IPS-15b (cell line): ENCODE measurements at regions not wholly inside any gene's neighbourhood (a gene's known extent, or its start where the extent isn't known, plus 50 kb on each side); places are given as distances from the start of the nearest gene placed in this dataset.

Experiments used
- H3K27me3 ChIP-seq: one replicate; pipeline ENCODE4 v1.6.1; 2013; ENCODE audit warnings: low read length; ENCODE audit not compliant: control insufficient read depth, insufficient read depth
- H3K36me3 ChIP-seq: one replicate; pipeline ENCODE4 v1.6.1; 2013; ENCODE audit warnings: low read length; ENCODE audit not compliant: control insufficient read depth, insufficient read depth
- H3K4me1 ChIP-seq: one replicate; pipeline ENCODE4 v1.6.1; 2013; ENCODE audit warnings: mild to moderate bottlenecking, low read length; ENCODE audit not compliant: control insufficient read depth, insufficient read depth
- H3K4me3 ChIP-seq: one replicate; pipeline ENCODE4 v1.5.1; 2013; ENCODE audit warnings: low read depth, low read length
- H3K9ac ChIP-seq: one replicate; pipeline ENCODE4 v1.6.1; 2013; ENCODE audit warnings: low read depth, mild to moderate bottlenecking, low read length
- H3K9me3 ChIP-seq: one replicate; pipeline ENCODE4 v1.6.1; 2013; ENCODE audit warnings: mild to moderate bottlenecking, low read length; ENCODE audit not compliant: control insufficient read depth, insufficient read depth

DNA sequence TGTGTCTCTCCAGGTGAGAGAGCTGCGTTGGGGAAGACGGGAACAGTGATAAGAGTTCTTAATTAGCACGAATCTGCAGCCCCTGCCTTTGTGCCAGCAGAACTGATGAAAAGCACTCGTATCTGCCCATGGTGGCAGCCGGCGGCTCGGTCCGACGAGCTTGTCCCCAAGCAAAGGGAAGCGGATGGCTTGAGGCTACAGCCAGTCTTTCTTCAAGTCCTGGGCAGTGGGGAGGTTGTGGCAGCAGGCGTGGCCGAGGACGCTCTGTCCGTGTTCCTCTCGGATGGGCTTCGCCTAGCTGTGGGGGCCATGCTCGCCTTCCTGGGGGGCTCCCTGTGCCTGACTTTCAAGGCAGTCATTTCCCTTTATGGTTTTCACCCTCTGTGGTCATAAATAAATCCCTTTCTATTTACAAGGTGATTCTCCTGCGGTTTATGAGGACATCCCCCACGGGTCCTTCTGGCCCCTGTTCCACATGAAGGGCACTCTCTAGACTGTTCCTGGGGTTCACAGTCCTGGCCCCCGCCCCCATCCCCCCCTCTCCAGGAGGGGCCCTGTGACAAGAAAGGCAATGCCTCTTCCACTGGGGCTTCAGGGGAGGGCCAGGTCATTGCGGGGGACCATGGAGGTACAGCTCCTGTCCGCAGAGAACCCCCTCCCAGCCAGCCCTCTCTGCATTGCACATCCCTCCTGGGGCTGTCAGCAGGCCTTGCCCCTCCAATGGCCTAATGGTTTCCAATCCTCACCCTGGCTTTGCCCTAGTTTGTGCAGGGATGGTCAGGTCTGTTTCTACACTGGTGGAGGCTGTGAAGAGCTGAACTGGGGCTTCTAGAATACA, 1212.3 kb downstream of the BRD1 start:
- H3K27me3 ChIP-seq: no peaks in the 10 kb centered on the region
- H3K9me3 ChIP-seq: no peaks in the 10 kb centered on the region
- H3K9ac ChIP-seq: no peak overlapping the region
- no peaks in the 10 kb centered on the region for H3K36me3 ChIP-seq
- no peak overlapping the region for H3K4me3 ChIP-seq
- no peaks in the 10 kb centered on the region for H3K4me1 ChIP-seq

DNA sequence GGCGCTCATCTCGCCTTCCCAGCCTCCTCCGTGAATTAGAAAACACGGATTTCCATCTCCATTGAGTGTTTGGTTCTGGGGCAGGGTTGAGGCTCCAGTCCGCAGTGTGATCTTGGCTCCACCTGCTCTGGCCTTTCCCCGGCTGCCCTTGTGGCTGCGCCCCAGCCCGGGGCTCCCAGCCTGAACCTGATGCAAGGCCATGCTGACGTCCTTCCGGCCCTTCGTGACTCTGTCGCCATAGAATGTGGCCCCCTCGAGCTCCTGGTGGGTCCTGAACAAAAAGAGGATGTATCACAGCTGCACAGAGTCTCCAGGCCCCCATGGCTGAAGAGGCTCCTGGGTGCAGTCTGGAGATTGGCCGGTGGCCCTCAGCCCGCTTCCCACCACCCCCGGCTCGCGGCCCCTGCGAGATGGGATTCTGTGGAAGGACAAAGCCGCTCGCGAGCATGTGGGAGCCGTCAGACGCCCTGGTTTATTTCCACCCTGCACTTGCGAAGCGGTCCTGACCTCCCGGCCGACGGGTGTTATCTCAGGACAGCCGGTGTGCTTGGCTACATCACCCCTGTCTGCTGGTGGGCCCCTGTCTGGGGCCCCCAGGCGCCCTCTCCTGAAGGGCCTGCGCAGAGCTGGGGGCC, 1214.0 kb downstream of the BRD1 start:
- no peaks in the 10 kb centered on the region for H3K9me3 ChIP-seq
- H3K4me3 ChIP-seq: no peak overlapping the region
- no peaks in the 10 kb centered on the region for H3K27me3 ChIP-seq
- no peaks in the 10 kb centered on the region for H3K4me1 ChIP-seq
- no peak overlapping the region for H3K9ac ChIP-seq
- peaks cover 2% of the 10 kb centered on the region for H3K36me3 ChIP-seq

DNA sequence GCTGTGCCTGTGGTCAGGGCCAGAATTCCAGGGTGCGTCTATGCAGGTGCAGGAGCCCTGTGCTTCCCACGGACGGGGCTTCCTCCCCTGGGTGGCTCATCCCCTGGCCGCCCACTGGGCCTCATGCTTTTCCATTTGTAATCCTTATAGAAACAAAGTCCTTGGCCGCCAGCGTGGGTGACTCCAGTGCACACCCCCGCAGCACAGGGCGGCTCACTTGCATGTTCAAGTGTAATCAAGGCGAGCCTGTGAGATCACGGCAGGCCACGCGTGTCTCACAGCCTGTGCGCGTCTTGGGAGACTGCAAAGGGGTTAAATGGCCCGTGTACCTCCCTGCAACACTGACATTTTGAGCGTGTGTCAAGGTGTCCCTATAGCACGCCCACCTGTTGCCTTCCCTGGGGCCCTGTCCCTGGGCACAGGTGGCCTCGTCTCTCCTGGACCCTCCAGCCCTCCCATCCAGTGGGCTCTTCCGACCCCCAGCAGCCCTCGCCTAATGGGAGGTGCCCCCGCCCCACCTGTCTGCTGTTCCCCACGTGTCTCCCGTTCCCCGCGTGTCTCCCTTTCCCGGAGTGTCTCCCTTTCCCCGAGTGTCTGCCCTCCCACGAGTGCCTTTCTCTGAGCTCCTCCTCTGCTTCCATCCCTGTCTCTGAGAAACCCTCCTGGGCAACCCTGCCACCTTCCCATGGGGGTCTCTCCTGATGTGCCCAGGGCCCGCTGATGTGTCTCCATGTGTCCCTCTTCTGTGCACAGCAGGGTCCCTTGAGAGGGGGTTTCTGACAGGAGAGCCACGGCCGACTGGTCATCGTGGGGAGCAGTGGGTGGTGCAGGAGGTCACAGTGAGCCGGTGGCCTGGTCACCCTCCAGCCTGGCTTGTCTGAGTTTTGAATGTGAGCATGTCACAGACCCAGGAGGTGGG, 1215.3 kb downstream of the BRD1 start:
- H3K9me3 ChIP-seq: no peaks in the 10 kb centered on the region
- no peak overlapping the region for H3K9ac ChIP-seq
- H3K4me1 ChIP-seq: no peaks in the 10 kb centered on the region
- H3K4me3 ChIP-seq: no peak overlapping the region
- H3K27me3 ChIP-seq: no peaks in the 10 kb centered on the region
- peaks cover 2% of the 10 kb centered on the region for H3K36me3 ChIP-seq

DNA sequence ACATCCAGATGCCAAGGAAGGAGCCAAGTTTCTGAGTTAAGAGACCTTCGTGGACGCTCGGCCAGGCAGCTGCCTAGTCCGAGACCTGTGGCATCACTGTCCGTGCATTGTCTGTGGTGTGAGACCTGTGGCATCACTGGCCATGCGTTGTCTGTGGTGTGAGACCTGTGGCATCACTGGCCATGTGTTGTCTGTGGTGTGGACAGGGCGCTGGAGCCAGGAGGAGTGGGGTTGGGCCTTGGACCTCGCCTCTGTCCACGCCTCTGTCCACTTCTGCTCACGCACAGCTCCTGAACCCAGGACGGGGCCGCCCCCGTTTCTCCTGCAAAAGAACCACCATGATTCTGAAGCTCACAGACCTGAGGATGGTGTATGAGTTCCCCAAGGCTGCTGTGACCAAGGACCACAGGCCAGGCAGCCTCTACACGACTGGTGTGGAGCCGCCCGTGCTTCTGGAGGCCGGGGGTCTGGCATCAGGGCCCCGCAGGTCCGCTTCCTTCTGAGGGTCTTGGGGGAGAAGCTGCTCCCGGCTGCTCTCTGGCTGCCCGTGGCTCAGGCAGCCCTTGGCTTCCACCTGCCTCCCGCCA, 1218.3 kb downstream of the BRD1 start:
- no peak overlapping the region for H3K9ac ChIP-seq
- H3K9me3 ChIP-seq: no peaks in the 10 kb centered on the region
- H3K4me3 ChIP-seq: no peak overlapping the region
- peaks cover 2% of the 10 kb centered on the region for H3K36me3 ChIP-seq
- no peaks in the 10 kb centered on the region for H3K4me1 ChIP-seq
- no peaks in the 10 kb centered on the region for H3K27me3 ChIP-seq

GRCh38 chr22:48607901-48608662, 1219.6 kb downstream of the BRD1 start:
- Histone ChIP-seq H3K9me3 (no peaks in the 10 kb centered on the region), H3K4me3 (no peak overlapping the region), H3K9ac (no peak overlapping the region), H3K36me3 (peaks cover 2% of the 10 kb centered on the region), H3K27me3 (no peaks in the 10 kb centered on the region), H3K4me1 (no peaks in the 10 kb centered on the region)

- no peak overlapping the region for H3K9ac ChIP-seq
- H3K9me3 ChIP-seq: no peaks in the 10 kb centered on the region
- no peak overlapping the region for H3K4me3 ChIP-seq
- H3K27me3 ChIP-seq: no peaks in the 10 kb centered on the region
- no peaks in the 10 kb centered on the region for H3K4me1 ChIP-seq
- H3K36me3 ChIP-seq: peaks cover 2% of the 10 kb centered on the region
Observed at GRCh38 chr22:48606684-48607307, 1220.9 kb downstream of the BRD1 start.

- Histone ChIP-seq H3K9me3 (no peaks in the 10 kb centered on the region), H3K9ac (no peak overlapping the region), H3K4me1 (no peaks in the 10 kb centered on the region), H3K4me3 (no peak overlapping the region), H3K27me3 (no peaks in the 10 kb centered on the region), H3K36me3 (peaks cover 2% of the 10 kb centered on the region)
Observed at GRCh38 chr22:48605856-48606481, 1221.7 kb downstream of the BRD1 start.

DNA sequence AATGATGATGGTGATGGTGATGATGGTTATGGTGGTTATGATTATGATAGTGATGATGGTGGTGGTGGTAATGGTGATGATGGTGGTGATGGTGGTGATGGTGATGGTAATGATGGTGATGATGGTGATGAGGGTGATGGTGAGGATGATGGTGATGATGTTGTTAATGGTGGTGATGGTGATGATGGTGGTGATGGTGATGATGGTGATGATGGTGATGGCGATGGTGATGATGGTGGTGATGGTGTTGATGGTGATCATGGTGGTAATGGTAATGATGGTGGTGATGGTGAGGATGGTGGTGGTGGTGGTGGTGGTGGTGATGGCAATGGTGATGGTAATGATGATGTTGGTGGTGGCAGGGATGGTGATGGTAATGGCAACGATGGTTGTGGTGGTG, 1222.5 kb downstream of the BRD1 start:
- no peak overlapping the region for H3K9ac ChIP-seq

DNA sequence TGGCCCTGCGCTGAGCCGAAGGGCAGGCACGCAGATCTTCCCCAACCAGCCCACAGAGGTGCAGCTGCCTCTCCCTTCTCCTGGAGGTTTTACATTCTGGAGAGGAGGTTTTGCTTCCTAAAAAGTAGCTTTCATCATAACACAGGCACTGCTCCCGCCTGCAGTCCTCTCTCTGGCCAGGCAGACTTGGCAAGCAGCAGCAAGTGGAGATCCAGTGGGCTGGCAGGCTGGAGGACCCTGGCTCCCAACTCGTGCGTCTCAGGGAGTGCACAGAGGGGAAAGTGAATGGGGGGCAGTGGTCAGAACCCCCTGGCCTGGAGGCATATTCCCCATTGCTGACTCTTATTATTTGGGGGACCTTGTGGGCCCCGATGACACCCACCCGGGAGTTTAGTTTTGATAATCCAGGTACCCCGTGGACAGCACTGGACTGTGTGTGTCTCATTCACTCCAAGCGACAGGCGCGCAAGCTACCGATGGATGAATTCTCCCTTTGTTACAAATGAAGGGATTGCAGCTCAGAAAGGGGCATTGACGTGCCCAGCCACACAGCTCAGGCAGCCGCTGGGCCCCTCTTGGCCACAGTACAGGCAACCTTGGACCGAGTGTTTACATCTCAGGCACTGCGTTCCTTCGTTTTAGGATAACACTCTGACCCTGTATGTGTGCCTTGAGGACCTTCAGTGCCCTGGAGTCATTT, 1223.9 kb downstream of the BRD1 start:
- H3K4me3 ChIP-seq: no peak overlapping the region
- H3K27me3 ChIP-seq: no peaks in the 10 kb centered on the region
- H3K4me1 ChIP-seq: no peaks in the 10 kb centered on the region
- no peaks in the 10 kb centered on the region for H3K36me3 ChIP-seq
- H3K9ac ChIP-seq: no peak overlapping the region
- H3K9me3 ChIP-seq: no peaks in the 10 kb centered on the region

More for the DNA sequence above, 1222.5 kb downstream of the BRD1 start:
- Histone ChIP-seq H3K4me1 (no peaks in the 10 kb centered on the region), H3K36me3 (peaks cover 2% of the 10 kb centered on the region), H3K27me3 (no peaks in the 10 kb centered on the region), H3K4me3 (no peak overlapping the region), H3K9me3 (no peaks in the 10 kb centered on the region)
